ENCODE measurements at regions not wholly inside any gene's neighbourhood (a gene's known extent, or its start where the extent isn't known, plus 50 kb on each side); places are given as distances from the start of the nearest gene placed in this dataset.

GRCh38 chr15:53224371-53224770, 434.2 kb upstream of the ONECUT1 start:
- TF ChIP-seq, protein P1, sequence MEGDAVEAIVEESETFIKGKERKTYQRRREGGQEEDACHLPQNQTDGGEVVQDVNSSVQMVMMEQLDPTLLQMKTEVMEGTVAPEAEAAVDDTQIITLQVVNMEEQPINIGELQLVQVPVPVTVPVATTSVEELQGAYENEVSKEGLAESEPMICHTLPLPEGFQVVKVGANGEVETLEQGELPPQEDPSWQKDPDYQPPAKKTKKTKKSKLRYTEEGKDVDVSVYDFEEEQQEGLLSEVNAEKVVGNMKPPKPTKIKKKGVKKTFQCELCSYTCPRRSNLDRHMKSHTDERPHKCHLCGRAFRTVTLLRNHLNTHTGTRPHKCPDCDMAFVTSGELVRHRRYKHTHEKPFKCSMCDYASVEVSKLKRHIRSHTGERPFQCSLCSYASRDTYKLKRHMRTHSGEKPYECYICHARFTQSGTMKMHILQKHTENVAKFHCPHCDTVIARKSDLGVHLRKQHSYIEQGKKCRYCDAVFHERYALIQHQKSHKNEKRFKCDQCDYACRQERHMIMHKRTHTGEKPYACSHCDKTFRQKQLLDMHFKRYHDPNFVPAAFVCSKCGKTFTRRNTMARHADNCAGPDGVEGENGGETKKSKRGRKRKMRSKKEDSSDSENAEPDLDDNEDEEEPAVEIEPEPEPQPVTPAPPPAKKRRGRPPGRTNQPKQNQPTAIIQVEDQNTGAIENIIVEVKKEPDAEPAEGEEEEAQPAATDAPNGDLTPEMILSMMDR (IDR thresholded peaks at IDR 0.05), result no peak
- TF ChIP-seq POLR2A (IDR thresholded peaks at IDR 0.05), result no peak
